Motor neuron (in vitro differentiated cells): ENCODE measurements at regions not wholly inside any gene's neighbourhood (a gene's known extent, or its start where the extent isn't known, plus 50 kb on each side); places are given as distances from the start of the nearest gene placed in this dataset.
"Not testable (repeated sequence)": the region's sequence is repeated elsewhere in the genome, so short reads cannot be mapped to it uniquely, and the experiment has no call there.

Experiments used
- ATAC-seq, 8 experiments: fragments of 200-7000 bp; cut with Tn5 transposase; replicated peaks in 6 of 8; 2 replicates each; pipeline ENCODE4 v1.8.0; 2021; ENCODE audit warnings: mild to moderate bottlenecking in 8 of 8, moderate library complexity in 8 of 8
- H3K27ac ChIP-seq, 2 donors: fragments of 250-450 bp; sonication (Bioruptor Pico); 2 replicates each; pipeline ENCODE4 v1.9.0; 2021; ENCODE audit warnings: antibody characterized with exemption in 2 of 2, mild to moderate bottlenecking in 2 of 2, moderate library complexity in 1 of 2
- H3K4me1 ChIP-seq, 2 donors: fragments of 250-450 bp; sonication (Bioruptor Pico); replicated peaks in 1 of 2; 2 replicates each; pipeline ENCODE4 v1.6.1; 2021; ENCODE audit warnings: antibody characterized with exemption in 2 of 2, mild to moderate bottlenecking in 2 of 2, moderate library complexity in 1 of 2
- H3K4me3 ChIP-seq, 5 donors: fragments of 250-450 bp; sonication (Bioruptor Pico); 2 replicates each; pipeline ENCODE4 v1.9.0; 2021; ENCODE audit warnings: antibody characterized with exemption in 5 of 5, mild to moderate bottlenecking in 5 of 5, moderate library complexity in 4 of 5
- WGBS, 10 experiments: fragments of 450-650 bp; shearing (Covaris generic); methylation state at CpG; one replicate each; pipeline ENCODE4 v1.0.0; 2022; 5-methylcytosine and 5-hydroxymethylcytosine counted together
- in situ Hi-C, 9 experiments: fragments of 400-800 bp; cut with MboI; loops; one replicate each; pipeline ENCODE4 v1.15.0; 2021; ENCODE audit warnings: low sequenced_read_pairs in 9 of 9, low pct_unique_long_range_greater_than_20kb in 2 of 9; ENCODE audit not compliant: unreplicated experiment in 9 of 9

- Histone ChIP-seq H3K27ac (no peak overlapping the region), H3K4me1 (no peaks in the 10 kb centered on the region), H3K4me3 (no peak overlapping the region)
- no peak for ATAC-seq
- WGBS, 10 experiments, result 100% methylated on average over 3 of the region's 35 CpGs; no CpG with 5 or more reads in 9 of the 10 experiments
- in situ Hi-C loops, result no loop called here
Observed at GRCh38 chr11:49851971-49852389, 100.2 kb upstream of the OR4C13 start.

- H3K27ac ChIP-seq, H3K4me1 ChIP-seq, ATAC-seq, H3K4me3 ChIP-seq, in situ Hi-C loops: not testable (repeated sequence)
- WGBS, 10 experiments, result 10 to 83% (median 21%) methylated on average over 1 to 6 of the region's 6 CpGs; no CpG with 5 or more reads in 5 of the 10 experiments
Observed at GRCh38 chr11:49888875-49889274, 63.3 kb upstream of the OR4C13 start.

GRCh38 chr11:49891910-49892671 lies 60.1 kb upstream of the OR4C13 start:
- H3K4me3 ChIP-seq, ATAC-seq, H3K4me1 ChIP-seq, in situ Hi-C loops, H3K27ac ChIP-seq: not testable (repeated sequence)
- WGBS, 10 experiments, result 8 to 86% (median 82%) methylated on average over 4 to 8 of the region's 57 CpGs; no CpG with 5 or more reads in 7 of the 10 experiments

GRCh38 chr11:49893442-49893841 lies 58.7 kb upstream of the OR4C13 start:
- H3K4me3 ChIP-seq, H3K4me1 ChIP-seq, ATAC-seq, H3K27ac ChIP-seq, in situ Hi-C loops: not testable (repeated sequence)
- WGBS, 10 experiments, result 33 to 100% (median 80%) methylated on average over 1 to 7 of the region's 29 CpGs; no CpG with 5 or more reads in 5 of the 10 experiments
